A549 (cell line): ENCODE measurements at regions not wholly inside any gene's neighbourhood (a gene's known extent, or its start where the extent isn't known, plus 50 kb on each side); places are given as distances from the start of the nearest gene placed in this dataset.
A peak's percentile ranks its signal among the peaks of the same experiment; 100 is the strongest.
"Not testable (repeated sequence)": the region's sequence is repeated elsewhere in the genome, so short reads cannot be mapped to it uniquely, and the experiment has no call there.

ENCODE experiments used
- ATAC-seq, 2 experiments: fragments of 200-7000 bp in 1 of 2; fragments of >200 bp in 1 of 2; cut with Nextera tagmentation in 1 of 2; cut with Tn5 transposase in 1 of 2; 3 replicates each; pipeline versions ENCODE4 v1.8.0 to v1.9.1; 2018 to 2020; ENCODE audit warnings: mild to moderate bottlenecking in 1 of 2, moderate library complexity in 1 of 2
- CTCF ChIA-PET: fragments of 300-600 bp; sonication (Branson Sonifier 250); formaldehyde crosslinking; extraction: SDS; loops from one replicate; lab custom pipeline; 2021; ENCODE audit warnings: antibody characterized with exemption, inconsistent platforms; lab: Yijun Ruan, JAX
- POLR2A ChIA-PET: fragments of 350-600 bp; formaldehyde crosslinking; extraction: SDS; loops from one replicate; lab custom pipeline; 2021; ENCODE audit warnings: antibody characterized with exemption, inconsistent platforms; lab: Yijun Ruan, JAX
- DNase-seq, 2 experiments: peaks; one replicate each; pipeline versions ENCODE4 v3.0.0 to v3.0.0-alpha.2; 2011 to 2016; ENCODE audit warnings: low read depth in 1 of 2, low spot score in 1 of 2
- FAIRE-seq: peaks from 2 replicates; lab custom pipeline; 2011; peaks lifted over from hg19 to GRCh38; lab: Jason Lieb, UNC
- H3K27ac ChIP-seq, 2 experiments: fragments of >200 bp; sonication (Bioruptor Twin); formaldehyde crosslinking; 3 replicates each; pipeline ENCODE4 v1.5.1; 2016 to 2017
- H3K4me1 ChIP-seq: fragments of >200 bp; sonication (Bioruptor Twin); formaldehyde crosslinking; 3 replicates; pipeline ENCODE4 v1.6.1; 2016
- H3K4me2 ChIP-seq: fragments of >200 bp; sonication (Bioruptor Twin); formaldehyde crosslinking; 3 replicates; pipeline ENCODE4 v1.6.1; 2016
- H3K4me3 ChIP-seq: fragments of >200 bp; sonication (Bioruptor Twin); formaldehyde crosslinking; 3 replicates; pipeline ENCODE4 v1.5.1; 2016
- H3K9me3 ChIP-seq: fragments of >200 bp; sonication (Bioruptor Twin); formaldehyde crosslinking; 3 replicates; pipeline ENCODE4 v1.6.1; 2016
- CHD4 ChIP-seq: fragments of 200-600 bp; sonication (generic); IDR thresholded peaks from 2 replicates; pipeline ENCODE4 v1.6.1; 2016; ENCODE audit warnings: antibody characterized with exemption, mild to moderate bottlenecking, borderline replicate concordance
- EHF ChIP-seq: fragments of 250-450 bp; sonication (Bioruptor Pico); IDR thresholded peaks from 2 replicates; pipeline ENCODE4 v1.5.0; 2020; ENCODE audit warnings: mild to moderate bottlenecking
- FOSL2 ChIP-seq, 2 experiments: fragments of 450-650 bp in 1 of 2; fragments of >200 bp in 1 of 2; sonication (Bioruptor Twin) in 1 of 2; formaldehyde crosslinking; IDR thresholded peaks; 2 replicates each; pipeline versions ENCODE4 v1.5.0 to v1.6.1; 2016 to 2020; ENCODE audit warnings: mild to moderate bottlenecking in 1 of 2, moderate library complexity in 1 of 2
- HOXB13 ChIP-seq: fragments of 250-450 bp; sonication (Bioruptor Pico); IDR thresholded peaks from 2 replicates; pipeline ENCODE4 v1.5.0; 2020; ENCODE audit warnings: low read depth, mild to moderate bottlenecking, moderate library complexity
- HOXB5 ChIP-seq: fragments of 250-450 bp; sonication (Bioruptor Pico); IDR thresholded peaks from 2 replicates; pipeline ENCODE4 v1.5.0; 2020; ENCODE audit warnings: mild to moderate bottlenecking, moderate library complexity
- KDM1A ChIP-seq: fragments of 200-600 bp; sonication (generic); IDR thresholded peaks from 2 replicates; pipeline ENCODE4 v1.6.1; 2016; ENCODE audit warnings: low read depth, mild to moderate bottlenecking
- MAZ ChIP-seq: fragments of 150-350 bp; IDR thresholded peaks from 2 replicates; pipeline ENCODE4 v1.6.1; 2014; ENCODE audit warnings: antibody characterized with exemption, low read depth, low read length, borderline replicate concordance
- MYC ChIP-seq: IDR thresholded peaks from 2 replicates; pipeline ENCODE4 v1.6.1; 2012; ENCODE audit warnings: mild to moderate bottlenecking, inconsistent platforms, low read length, improper control_type of control experiment, borderline replicate concordance
- NFE2L2 ChIP-seq: fragments of 150-350 bp; conservative IDR thresholded peaks from 2 replicates; pipeline ENCODE4 v1.6.1; 2014; ENCODE audit warnings: low read length
- POLR2A ChIP-seq: IDR thresholded peaks from 2 replicates; pipeline ENCODE4 v1.6.1; 2012; ENCODE audit warnings: mild to moderate bottlenecking, low read length
- RAD21 ChIP-seq, 2 experiments: fragments of >200 bp in 1 of 2; sonication (Bioruptor Twin) in 1 of 2; formaldehyde crosslinking in 1 of 2; IDR thresholded peaks in 1 of 2; conservative IDR thresholded peaks in 1 of 2; 2 replicates in 1 of 2; 3 replicates in 1 of 2; pipeline ENCODE4 v1.6.1; 2012 to 2018; ENCODE audit warnings: inconsistent platforms in 1 of 2
- RFX5 ChIP-seq: fragments of 450-650 bp; IDR thresholded peaks from 2 replicates; pipeline ENCODE4 v1.7.1; 2014; ENCODE audit warnings: antibody characterized with exemption, mild to moderate bottlenecking, moderate library complexity
- SMC3 ChIP-seq: fragments of >200 bp; sonication (Bioruptor Twin); formaldehyde crosslinking; IDR thresholded peaks from 3 replicates; pipeline ENCODE4 v1.6.1; 2018; ENCODE audit warnings: inconsistent platforms
- ZC3H11A ChIP-seq: fragments of 450-650 bp; IDR thresholded peaks from 2 replicates; pipeline ENCODE4 v1.6.1; 2014; ENCODE audit warnings: antibody characterized with exemption, mild to moderate bottlenecking
- ZFP36 ChIP-seq: fragments of 450-650 bp; IDR thresholded peaks from 2 replicates; pipeline ENCODE4 v1.6.1; 2014; ENCODE audit warnings: borderline replicate concordance; ENCODE audit not compliant: partially characterized antibody
- ZSCAN20 ChIP-seq: fragments of 250-450 bp; sonication (Bioruptor Pico); IDR thresholded peaks from 2 replicates; pipeline ENCODE4 v1.8.0; 2022; ENCODE audit warnings: mild to moderate bottlenecking, moderate library complexity
- WGBS: methylation state at CpG from one replicate; pipeline ENCODE4 v1.1.6; 2017; ENCODE audit errors: missing lambda C conversion rate; 5-methylcytosine and 5-hydroxymethylcytosine counted together
- TF ChIP-seq, protein P1 (sequence below): IDR thresholded peaks from 2 replicates; pipeline ENCODE4 v1.6.1; 2012; ENCODE audit warnings: low read depth, borderline replicate concordance
- TF ChIP-seq, protein P2 (sequence below): IDR thresholded peaks from 2 replicates; pipeline ENCODE4 v1.6.1; 2012

DNA sequence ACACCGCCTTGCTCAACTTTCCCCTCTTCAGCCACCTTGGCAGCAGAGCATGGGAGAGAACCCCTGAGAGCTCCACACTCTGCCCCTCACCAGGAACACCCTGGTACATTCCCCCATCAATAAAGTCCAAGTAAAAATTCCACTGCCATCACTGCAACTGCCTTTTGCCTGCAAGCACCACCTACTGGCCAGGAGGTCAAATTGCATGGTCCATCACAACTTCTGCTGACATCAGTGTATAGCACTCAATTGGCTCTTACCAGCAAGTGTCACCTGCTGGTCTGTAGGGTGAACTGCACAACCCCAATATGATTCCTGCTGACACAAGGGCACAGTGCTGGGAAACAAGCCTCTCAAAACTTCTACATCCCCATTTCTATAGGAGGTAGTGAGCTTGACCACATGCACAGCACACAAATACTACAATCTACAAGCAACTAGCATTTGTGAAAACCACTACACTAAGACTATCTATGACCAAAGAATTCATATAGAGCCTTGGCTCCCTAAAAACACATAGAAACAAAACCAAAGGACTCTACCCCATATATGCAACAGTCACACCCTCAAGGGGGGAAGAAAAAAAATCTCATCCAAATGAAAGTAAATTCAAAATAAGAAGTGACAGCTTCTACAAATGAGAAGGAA lies 69.2 kb downstream of the FASLG start (continued):
- peak; percentile 10; the same call in 1 of the 3 replicates for TF ChIP-seq SMC3
- TF ChIP-seq, all 56 proteins: peak for 4

DNA sequence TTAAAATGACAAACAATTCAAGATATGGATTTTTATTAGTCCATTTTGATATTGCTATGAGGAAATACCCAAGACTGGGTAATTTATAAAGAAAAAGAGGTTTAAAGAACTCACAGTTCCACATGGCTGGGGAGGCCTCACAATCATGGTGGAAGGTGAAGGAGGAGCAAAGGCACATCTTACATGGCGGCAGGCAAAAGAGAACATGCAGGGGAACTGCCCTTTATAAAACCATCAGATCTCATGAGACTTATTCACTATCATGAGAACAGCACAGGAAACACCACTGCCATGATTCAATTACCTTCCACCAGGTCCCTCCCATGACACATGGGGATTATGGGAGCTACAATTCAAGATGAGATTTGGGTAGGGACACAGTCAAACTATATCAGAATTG lies 69.8 kb downstream of the FASLG start:
- ATAC-seq, POLR2A ChIA-PET, FAIRE-seq, H3K27ac ChIP-seq, H3K4me1 ChIP-seq, H3K4me3 ChIP-seq, H3K4me2 ChIP-seq, DNase-seq: not testable (repeated sequence)
- WGBS = 81% methylated on average over 1 of the region's 1 CpG
- H3K9me3 ChIP-seq = peaks cover 15% of the 10 kb centered on the region; the same call in 2 of the 3 replicates
- CTCF ChIA-PET = interaction anchor here (1.0 to 1.3 kb wide), 2 partner anchors 9 to 12 kb away, joined by 3 read pairs; no protein-coding TSS in a partner anchor

DNA sequence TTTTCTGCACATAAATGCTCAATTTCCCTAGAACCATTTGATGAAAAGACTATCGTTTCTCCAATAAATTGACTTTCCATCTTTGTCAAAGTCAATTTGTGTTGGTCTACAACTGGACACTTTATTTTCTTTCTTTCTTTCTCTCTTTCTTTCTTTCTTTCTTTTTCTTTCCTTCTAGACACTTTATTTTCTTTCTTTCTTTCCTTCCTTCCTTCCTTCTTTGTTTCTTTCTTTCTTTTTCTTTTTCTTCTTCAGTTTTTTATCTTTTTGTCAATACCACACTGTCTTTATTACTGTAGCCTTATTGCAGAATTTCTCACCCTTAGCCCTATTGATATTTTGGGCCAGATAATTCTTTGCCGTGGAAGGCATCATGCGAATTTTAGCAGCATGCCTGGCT lies 73.5 kb downstream of the FASLG start:
- CTCF ChIA-PET = interaction anchor here (0.7 to 1.9 kb wide), 4 partner anchors 10 to 90 kb away, joined by 3 to 5 read pairs (median 4); no protein-coding TSS in a partner anchor
- Histone ChIP-seq H3K4me1 (no peaks in the 10 kb centered on the region), H3K4me3 (no peak overlapping the region), H3K4me2 (no peak overlapping the region), H3K9me3 (peaks cover 15% of the 10 kb centered on the region; the same call in 2 of the 3 replicates), H3K27ac (no peak overlapping the region)
- ATAC-seq = no peak
- DNase-seq = no peak
- no peak for FAIRE-seq
- 84% methylated on average over 3 of the region's 3 CpGs for WGBS
- TF ChIP-seq ZC3H11A (no peak), RFX5 (no peak), MAZ (no peak), NFE2L2 (no peak), RAD21 (conservative IDR thresholded peaks at IDR 0.05 in 1 of 2, IDR thresholded peaks at IDR 0.05 in 1 of 2) (no peak), MYC (no peak), CHD4 (no peak), ZSCAN20 (CRISPR knock-in tag) (no peak), POLR2A (no peak), HOXB13 (CRISPR knock-in tag) (no peak), EHF (no peak), ZFP36 (no peak)
- TF ChIP-seq, protein P1, sequence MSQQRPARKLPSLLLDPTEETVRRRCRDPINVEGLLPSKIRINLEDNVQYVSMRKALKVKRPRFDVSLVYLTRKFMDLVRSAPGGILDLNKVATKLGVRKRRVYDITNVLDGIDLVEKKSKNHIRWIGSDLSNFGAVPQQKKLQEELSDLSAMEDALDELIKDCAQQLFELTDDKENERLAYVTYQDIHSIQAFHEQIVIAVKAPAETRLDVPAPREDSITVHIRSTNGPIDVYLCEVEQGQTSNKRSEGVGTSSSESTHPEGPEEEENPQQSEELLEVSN = no peak
- TF ChIP-seq, protein P2, sequence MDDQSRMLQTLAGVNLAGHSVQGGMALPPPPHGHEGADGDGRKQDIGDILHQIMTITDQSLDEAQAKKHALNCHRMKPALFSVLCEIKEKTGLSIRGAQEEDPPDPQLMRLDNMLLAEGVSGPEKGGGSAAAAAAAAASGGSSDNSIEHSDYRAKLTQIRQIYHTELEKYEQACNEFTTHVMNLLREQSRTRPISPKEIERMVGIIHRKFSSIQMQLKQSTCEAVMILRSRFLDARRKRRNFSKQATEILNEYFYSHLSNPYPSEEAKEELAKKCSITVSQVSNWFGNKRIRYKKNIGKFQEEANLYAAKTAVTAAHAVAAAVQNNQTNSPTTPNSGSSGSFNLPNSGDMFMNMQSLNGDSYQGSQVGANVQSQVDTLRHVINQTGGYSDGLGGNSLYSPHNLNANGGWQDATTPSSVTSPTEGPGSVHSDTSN = no peak
- POLR2A ChIA-PET = no interaction called here

DNA sequence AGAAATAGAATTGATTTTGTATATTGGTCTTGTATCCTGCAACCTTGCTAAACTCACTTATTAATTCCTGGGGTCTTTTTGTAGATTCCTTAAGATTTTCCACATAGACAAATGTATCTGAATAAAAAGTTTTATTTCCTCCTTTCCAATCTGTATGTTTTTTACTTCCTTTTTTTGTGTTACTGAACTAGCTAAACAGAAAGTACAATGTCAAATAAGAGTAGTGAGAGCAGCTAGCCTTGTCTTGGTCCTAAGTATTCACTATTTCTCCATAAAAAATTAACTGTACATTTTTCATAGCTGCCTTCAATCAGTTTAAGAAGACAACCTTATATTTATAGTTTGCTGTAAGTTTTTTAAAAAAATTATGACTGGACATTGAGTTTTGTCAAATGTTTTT lies 74.9 kb downstream of the FASLG start:
- FAIRE-seq (no peak), ATAC-seq (no peak), DNase-seq (no peak)
- TF ChIP-seq HOXB5 (no peak), KDM1A (no peak), MYC (no peak), FOSL2 (IDR thresholded peaks at IDR 0.05) (no peak), FOSL2 (CRISPR knock-in tag; IDR thresholded peaks at IDR 0.05) (no peak)
- Histone ChIP-seq H3K4me1 (no peaks in the 10 kb centered on the region), H3K4me3 (no peak overlapping the region), H3K9me3 (peaks cover 7% of the 10 kb centered on the region; the same call in 1 of the 3 replicates), H3K4me2 (no peak overlapping the region), H3K27ac (no peak overlapping the region)
- ChIA-PET CTCF (no interaction called here), POLR2A (no interaction called here)
